HG02610 (cell line): ENCODE measurements at regions not wholly inside any gene's neighbourhood (a gene's known extent, or its start where the extent isn't known, plus 50 kb on each side); places are given as distances from the start of the nearest gene placed in this dataset.

Source experiments
- ATAC-seq: cut with Tn5 transposase; IDR thresholded peaks from one replicate; pipeline ENCODE4 v1.9.1; 2021; ENCODE audit warnings: mild to moderate bottlenecking, moderate library complexity; ENCODE audit not compliant: unreplicated experiment

DNA sequence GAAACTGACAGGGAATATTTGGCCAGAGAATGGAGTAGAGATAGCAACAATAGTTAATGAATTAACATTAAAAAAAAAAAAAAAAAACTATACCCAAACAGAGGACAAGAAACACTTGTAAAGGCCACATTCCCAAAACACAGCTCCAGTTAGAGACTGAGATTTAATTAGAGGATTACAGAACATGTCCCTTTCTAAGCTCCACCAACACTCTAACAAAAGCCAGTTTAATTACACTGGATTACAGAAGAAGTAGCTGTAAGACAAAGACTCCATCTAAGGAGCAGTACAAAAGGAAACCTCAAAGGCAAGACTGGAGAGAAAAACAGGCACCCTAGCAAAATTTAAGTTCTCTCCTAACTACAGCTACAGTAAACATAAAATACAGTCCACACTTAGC is 1247.7 kb upstream of the AGA start:
- ATAC-seq = no peak

- ATAC-seq = no peak
These were observed 1251.6 kb upstream of the AGA start for GRCh38 chr4:178693816-178694215.

DNA sequence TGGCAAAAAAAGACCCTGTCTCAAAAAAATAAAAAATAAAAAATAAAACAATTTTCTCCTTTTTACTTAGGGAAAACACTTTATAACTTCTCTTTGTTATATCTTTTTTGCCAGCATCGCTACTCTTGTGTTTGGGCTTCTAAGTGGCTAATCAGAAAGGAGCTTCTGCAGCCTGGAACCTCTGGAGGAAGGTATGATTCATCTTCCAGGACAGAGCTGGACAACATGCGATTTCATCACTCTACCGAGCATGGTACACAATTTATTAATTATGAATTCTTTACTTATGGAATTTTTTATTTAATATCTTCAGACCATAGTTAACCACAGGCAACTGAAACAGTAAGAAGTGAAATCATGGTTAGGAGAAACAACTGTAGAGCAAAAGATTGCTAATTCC is 1254.3 kb upstream of the AGA start:
- no peak for ATAC-seq

GRCh38 chr4:178712486-178712885 is 1270.2 kb upstream of the AGA start:
- no peak for ATAC-seq

DNA sequence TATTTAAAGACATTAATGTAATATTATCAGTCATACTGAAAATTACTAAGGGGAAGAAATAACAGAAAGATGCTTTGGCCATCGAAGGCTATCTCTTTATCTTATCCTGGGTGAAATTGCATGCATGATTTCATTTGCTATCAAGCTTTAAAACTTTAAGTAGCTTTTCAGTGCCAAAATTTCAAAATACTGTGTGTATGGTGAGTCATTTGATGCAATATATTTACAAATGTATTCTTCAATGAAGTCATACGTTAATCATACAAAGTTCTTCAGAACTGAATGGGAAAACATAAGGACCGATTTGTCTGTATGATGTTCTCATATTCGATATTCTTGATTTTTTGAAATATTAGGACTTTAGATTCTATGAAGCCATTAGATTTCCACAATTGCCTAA is 1295.8 kb upstream of the AGA start:
- no peak for ATAC-seq

DNA sequence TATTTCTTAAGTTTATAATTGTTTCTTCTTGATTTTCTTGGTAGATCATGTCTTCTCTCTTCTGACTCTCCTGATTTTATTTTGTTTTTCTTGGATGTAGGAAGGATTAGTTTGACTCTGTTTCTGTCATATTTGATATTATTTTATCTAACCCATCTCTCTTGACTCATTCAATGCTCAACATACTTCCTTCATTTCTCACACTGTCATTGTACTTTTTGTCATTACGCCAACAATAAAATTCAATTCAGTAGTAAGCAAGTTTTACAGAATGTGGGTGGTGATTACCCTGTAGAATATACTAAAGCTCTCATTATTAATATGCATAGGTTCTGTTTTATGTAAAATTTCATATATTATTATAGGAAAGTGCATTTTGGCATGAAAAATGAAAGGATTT is 1303.0 kb upstream of the AGA start:
- ATAC-seq = no peak

DNA sequence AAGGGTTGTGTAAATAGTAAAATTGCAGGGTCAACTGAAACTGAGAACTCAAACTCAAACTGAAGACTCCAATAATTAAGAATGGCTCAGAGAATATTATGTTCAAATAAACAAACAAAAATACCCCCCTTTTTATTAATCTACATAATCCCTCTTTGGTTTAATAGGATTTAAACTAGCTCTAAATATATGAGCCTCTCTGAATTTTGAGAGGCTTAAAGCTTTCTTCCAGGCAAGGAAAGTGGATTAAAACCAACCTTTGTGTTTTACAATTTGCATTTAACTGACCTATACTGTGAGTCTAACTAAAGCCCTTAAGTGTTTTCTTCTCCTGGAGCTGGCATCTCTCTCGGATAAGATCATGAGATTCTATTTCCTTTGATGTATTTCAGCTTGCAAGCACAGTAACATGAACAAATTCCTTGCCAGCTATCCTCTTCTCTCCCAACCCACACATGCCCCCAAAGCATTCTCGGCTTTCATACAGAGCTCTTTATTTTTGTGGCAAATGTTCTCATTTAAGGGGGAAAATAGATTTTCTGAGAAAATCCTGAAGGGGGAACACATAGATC is 1310.8 kb upstream of the AGA start:
- no peak for ATAC-seq

DNA sequence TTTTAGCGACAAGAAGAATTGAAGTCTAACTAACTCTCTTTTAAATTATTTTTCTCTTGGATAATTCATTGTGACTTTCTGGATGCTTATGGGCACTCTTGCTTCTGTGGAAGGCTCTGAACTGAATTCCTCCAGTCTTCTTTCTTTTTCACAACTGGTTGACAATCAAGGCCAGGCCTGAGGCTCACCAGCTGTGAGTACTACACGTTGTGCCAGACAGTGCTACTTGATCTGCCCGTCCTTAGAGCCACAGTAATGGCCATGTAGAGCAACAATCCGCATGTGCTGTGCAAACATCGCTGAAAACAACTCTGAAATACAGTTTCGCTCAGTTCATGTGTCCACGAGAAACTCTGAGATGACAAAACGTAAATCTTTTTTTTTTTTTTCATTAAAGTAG is 1336.3 kb upstream of the AGA start:
- ATAC-seq = no peak

DNA sequence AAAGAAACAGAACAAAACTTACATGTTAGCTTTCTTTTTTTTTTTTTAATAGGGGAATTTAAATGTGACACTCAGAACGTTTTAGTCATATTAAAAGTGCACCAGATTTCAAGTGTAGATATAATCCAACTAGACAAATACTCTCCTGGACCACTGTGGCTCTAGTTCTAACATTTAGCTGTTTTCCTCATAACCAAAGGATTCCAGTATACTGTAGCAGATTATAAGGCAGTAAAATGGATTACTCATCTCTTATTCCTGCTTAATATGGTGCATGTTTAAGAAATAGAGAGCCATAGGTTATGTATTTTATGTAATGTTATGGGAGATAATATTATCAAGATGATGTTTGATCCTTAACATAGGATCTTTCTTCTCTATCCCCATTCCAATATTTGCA is 1339.5 kb upstream of the AGA start:
- no peak for ATAC-seq

- ATAC-seq = no peak
These were observed 1342.3 kb upstream of the AGA start for GRCh38 chr4:178784491-178784890.

- ATAC-seq = no peak
These were observed 1347.0 kb upstream of the AGA start for GRCh38 chr4:178789279-178789678.

DNA sequence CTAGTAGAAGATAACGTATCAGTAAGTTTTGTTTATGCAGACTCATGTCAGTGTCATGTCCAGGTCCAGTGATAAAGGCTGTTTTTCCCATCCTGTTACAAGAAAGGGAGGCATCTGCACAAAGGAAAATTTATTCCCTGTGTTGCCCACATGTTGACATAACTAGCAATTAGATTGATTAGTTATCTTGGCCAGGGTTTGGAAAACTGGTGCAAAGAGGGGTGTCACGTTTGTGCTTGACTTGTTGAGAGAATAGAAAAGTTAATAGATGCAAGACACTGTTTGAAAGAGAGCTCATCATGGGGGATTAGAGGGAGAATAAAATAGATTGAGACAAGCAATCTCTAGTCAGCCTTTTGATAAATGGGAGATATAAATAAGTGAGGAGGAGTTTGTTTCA is 1357.0 kb upstream of the AGA start:
- ATAC-seq = no peak

GRCh38 chr4:178808106-178808505 is 1365.9 kb upstream of the AGA start:
- no peak for ATAC-seq

GRCh38 chr4:178809921-178810320 is 1367.7 kb upstream of the AGA start:
- ATAC-seq = no peak

DNA sequence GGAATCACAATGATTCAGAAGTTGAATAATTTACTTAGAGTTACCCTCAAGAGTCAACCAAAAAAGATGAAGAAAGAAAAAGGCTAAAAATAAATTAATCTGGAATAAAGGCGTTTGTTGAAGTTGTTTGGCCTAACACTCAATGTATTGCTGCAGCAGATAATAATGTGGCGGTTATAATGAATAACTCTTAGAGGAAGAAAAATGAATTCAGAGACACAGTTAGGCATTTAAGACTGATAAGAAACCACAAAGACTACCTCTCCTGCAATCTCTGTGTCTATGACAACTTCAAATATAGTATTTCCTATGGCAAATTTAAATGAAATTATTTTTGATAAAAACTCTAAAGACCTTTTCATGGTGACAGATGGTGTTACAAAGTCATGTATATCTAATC is 1369.1 kb upstream of the AGA start:
- no peak for ATAC-seq

DNA sequence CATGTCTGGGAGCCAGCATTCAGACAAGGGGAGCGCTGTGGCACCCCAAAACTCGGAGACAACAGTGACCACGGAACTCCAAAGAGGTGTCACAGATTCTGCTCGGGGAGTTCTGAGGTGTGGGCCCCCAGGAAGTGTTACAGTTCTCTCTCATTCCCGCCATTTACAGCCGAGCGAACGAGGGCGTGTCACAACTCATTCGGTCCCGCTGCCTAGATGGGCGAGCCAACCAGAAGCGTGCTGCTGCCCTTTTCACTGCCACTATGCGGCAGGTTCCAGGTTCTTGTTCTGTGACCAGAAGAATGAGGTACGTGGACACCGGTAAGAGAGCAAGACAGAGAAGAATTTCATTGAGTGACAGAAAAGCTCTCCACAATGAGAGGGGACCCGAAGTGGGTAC is 1370.6 kb upstream of the AGA start:
- no peak for ATAC-seq

DNA sequence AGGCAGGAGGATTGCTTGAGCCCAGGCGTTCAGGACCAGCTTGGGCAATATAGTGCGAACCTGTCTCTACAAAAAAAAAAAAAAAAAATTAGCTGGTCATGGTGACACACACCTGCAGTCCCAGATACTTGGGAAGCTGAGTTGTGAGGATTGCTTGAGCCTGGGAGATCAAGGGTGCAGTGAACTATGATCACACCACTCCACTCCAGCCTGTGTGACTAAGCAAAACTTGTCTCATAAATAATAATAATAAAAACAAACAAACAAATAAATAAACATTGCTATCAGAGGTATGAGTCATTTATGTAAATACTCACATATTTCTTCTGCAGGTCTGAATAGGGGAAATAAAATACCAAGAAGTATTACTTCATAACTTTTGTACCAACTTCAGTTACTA is 1372.7 kb upstream of the AGA start:
- ATAC-seq = no peak

DNA sequence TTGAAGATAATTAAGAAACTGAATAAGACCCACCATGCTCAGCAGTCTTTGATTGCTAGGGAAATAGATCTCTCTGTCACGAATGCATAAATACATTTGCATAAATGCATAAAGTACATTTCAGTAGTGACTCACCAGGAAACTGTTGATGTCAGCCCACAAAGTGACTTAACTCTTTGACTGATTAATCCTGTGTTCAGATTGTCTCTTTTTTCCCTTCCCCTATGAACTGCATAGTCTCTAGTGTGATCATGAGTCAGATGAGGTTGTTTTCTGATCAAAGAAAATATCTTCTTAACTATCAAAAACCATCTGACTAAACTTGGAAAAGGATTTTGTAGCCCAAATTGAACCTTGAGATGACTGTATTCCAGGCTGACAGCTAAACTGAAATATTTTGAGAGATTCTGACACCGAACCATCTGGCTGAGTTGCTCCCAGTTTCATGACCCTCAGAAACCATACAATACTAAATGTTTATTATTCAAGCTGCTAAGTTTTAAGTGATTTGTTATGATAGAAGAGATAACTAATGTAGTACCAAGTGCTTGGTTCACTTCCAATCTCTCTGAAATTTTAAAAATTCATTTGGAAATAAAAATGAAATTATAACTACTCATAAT is 1381.5 kb upstream of the AGA start:
- ATAC-seq = no peak

- no peak for ATAC-seq
These were observed 1394.6 kb upstream of the AGA start for GRCh38 chr4:178836865-178837264.

- ATAC-seq = no peak
These were observed 1396.5 kb upstream of the AGA start for GRCh38 chr4:178838776-178839175.

- ATAC-seq = no peak
These were observed 1414.0 kb upstream of the AGA start for GRCh38 chr4:178856139-178856800.

- ATAC-seq = no peak
These were observed 1429.2 kb upstream of the AGA start for GRCh38 chr4:178871476-178871875.

DNA sequence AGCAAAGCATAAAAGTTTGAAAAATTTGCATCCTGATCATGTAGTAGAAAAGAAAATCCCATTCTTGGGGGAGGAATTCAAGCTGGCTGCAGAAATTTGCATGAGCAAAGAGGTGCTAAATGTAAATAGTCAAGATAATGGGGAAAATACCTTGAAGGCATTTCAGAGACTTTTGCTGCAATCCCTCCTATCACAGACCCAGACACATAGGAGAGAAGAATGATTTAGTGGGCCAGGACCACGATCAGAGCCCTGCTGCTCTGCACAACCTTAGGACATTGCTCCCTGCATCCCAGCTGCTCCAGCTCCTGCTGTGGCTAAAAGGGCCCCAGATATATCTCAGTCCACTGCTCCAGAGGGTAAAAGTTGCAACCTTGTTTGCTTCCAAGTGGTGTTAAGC is 1439.7 kb upstream of the AGA start:
- ATAC-seq = no peak
